Renal cortical epithelial cell (primary cell): ENCODE measurements at regions not wholly inside any gene's neighbourhood (a gene's known extent, or its start where the extent isn't known, plus 50 kb on each side); places are given as distances from the start of the nearest gene placed in this dataset.
A peak's percentile ranks its signal among the peaks of the same experiment; 100 is the strongest.

Source experiments
- DNase-seq: peaks from one replicate; pipeline ENCODE4 v3.0.0-alpha.2; 2011; ENCODE audit warnings: low read depth

GRCh38 chr12:91852634-91853033 is 293.0 kb downstream of the BTG1 start:
- DNase-seq = peak; percentile 34

- DNase-seq = no peak
Measured at GRCh38 chr12:91851741-91852477, 293.7 kb downstream of the BTG1 start.

GRCh38 chr12:91846466-91847055 is 299.1 kb downstream of the BTG1 start:
- DNase-seq = no peak

GRCh38 chr12:91845365-91845764 is 300.3 kb downstream of the BTG1 start:
- no peak for DNase-seq

GRCh38 chr12:91841822-91842221 is 303.8 kb downstream of the BTG1 start:
- DNase-seq = no peak

- no peak for DNase-seq
Measured at GRCh38 chr12:91836696-91837095, 308.9 kb downstream of the BTG1 start.

GRCh38 chr12:91836264-91836663 is 309.4 kb downstream of the BTG1 start:
- DNase-seq = no peak

GRCh38 chr12:91835693-91836092 is 310.0 kb downstream of the BTG1 start:
- no peak for DNase-seq

GRCh38 chr12:91833780-91834359 is 311.8 kb downstream of the BTG1 start:
- DNase-seq = no peak

GRCh38 chr12:91825999-91826398 is 319.6 kb downstream of the BTG1 start:
- DNase-seq = no peak

- DNase-seq = no peak
Measured at GRCh38 chr12:91824991-91825390, 320.7 kb downstream of the BTG1 start.

GRCh38 chr12:91819132-91819447 is 326.6 kb downstream of the BTG1 start:
- peak; percentile 88 for DNase-seq

GRCh38 chr12:91818227-91819131 is 327.2 kb downstream of the BTG1 start:
- DNase-seq = peak; percentile 90

GRCh38 chr12:91817517-91817916 is 328.1 kb downstream of the BTG1 start:
- peak; percentile 85 for DNase-seq

- no peak for DNase-seq
Measured at GRCh38 chr12:91813701-91814100, 331.9 kb downstream of the BTG1 start.

- peak; percentile 57 for DNase-seq
Measured at GRCh38 chr12:91811481-91812287, 334.0 kb downstream of the BTG1 start.

- no peak for DNase-seq
Measured at GRCh38 chr12:91810531-91811451, 334.9 kb downstream of the BTG1 start.

GRCh38 chr12:91810077-91810476 is 335.6 kb downstream of the BTG1 start:
- no peak for DNase-seq

- DNase-seq = no peak
Measured at GRCh38 chr12:91805031-91805430, 340.6 kb downstream of the BTG1 start.

GRCh38 chr12:91804533-91804932 is 341.1 kb downstream of the BTG1 start:
- DNase-seq = peak; percentile 83
